ENCODE measurements at regions not wholly inside any gene's neighbourhood (a gene's known extent, or its start where the extent isn't known, plus 50 kb on each side); places are given as distances from the start of the nearest gene placed in this dataset.
A peak's percentile ranks its signal among the peaks of the same experiment; 100 is the strongest.

- no peaks in the 10 kb centered on the region for H3K9me3 ChIP-seq (ENCODE audit: control insufficient read depth in 1 of 2, low read length in 2 of 2)
- H3K27me3 ChIP-seq (ENCODE audit: control insufficient read depth in 1 of 2, insufficient read depth in 2 of 2, low read length in 2 of 2), result no peaks in the 10 kb centered on the region
- H3K9ac ChIP-seq (ENCODE audit: low read depth in 1 of 2, low read length in 2 of 2), result no peak overlapping the region
- no peaks in the 10 kb centered on the region for H3K36me3 ChIP-seq (ENCODE audit: control insufficient read depth in 1 of 2, insufficient read depth in 2 of 2, low read length in 2 of 2)
- H3K4me3 ChIP-seq (ENCODE audit: low read depth in 1 of 2, low read length in 2 of 2), result no peak overlapping the region
- H3K4me1 ChIP-seq (ENCODE audit: control insufficient read depth in 1 of 2, insufficient read depth in 2 of 2, low read length in 2 of 2), result peaks cover 7 to 9% of the 10 kb centered on the region in 2 donors
- H3K27ac ChIP-seq (ENCODE audit: low read depth, low read length), result no peak overlapping the region
Observed at GRCh38 chr1:39098546-39099250, 72.5 kb downstream of the NDUFS5 start.

- Histone ChIP-seq H3K9ac (ENCODE audit: low read depth in 1 of 2, low read length in 2 of 2) (no peak overlapping the region), H3K9me3 (ENCODE audit: control insufficient read depth in 1 of 2, low read length in 2 of 2) (no peaks in the 10 kb centered on the region), H3K27me3 (ENCODE audit: control insufficient read depth in 1 of 2, insufficient read depth in 2 of 2, low read length in 2 of 2) (no peaks in the 10 kb centered on the region), H3K27ac (ENCODE audit: low read depth, low read length) (no peak overlapping the region), H3K4me1 (ENCODE audit: control insufficient read depth in 1 of 2, insufficient read depth in 2 of 2, low read length in 2 of 2) (peaks cover 27 to 35% of the 10 kb centered on the region in 2 donors), H3K4me3 (ENCODE audit: low read depth in 1 of 2, low read length in 2 of 2) (no peak overlapping the region), H3K36me3 (ENCODE audit: control insufficient read depth in 1 of 2, insufficient read depth in 2 of 2, low read length in 2 of 2) (no peaks in the 10 kb centered on the region)
Observed at GRCh38 chr1:39102537-39103327, 76.6 kb downstream of the NDUFS5 start.

DNA sequence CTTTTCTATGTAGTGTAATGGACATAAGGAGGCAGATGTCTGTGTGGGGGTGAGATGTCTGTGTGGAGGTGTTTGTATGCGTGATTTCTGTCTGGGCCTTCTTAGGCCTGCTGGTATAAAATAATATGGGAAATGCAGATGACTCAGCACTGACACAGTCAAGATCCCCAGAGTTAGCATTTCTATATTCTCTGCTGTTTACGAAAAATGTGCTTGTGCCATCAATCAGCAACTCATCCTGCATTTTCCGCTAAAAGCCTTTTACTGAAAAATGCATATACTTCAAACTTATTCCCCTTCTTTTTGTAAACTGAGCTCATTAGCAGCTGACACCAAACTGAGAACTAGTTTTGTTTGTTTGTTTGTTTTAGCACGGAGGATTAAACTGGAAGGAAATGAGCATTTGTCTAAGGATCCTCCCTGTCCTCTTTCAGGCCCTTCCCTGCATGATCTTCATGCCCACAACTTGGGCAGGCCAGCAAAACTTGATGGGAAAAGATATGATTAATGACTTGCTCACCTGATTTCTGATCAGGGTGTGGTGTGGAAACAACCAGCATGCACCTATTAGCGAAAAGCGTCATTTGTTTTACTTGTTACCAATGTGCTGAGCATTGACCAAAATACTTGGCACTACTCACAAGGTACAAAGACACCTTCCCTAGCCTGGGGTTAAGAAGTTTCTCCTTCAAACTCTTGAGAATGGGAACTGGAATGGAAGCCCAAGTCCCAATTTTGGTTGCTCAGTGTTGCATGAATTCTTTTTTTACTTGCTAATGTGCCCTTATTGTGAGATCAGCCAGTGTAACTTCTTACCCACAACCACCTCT, 77.4 kb downstream of the NDUFS5 start:
- Histone ChIP-seq H3K9ac (ENCODE audit: low read depth in 1 of 2, low read length in 2 of 2) (no peak overlapping the region), H3K4me1 (ENCODE audit: control insufficient read depth in 1 of 2, insufficient read depth in 2 of 2, low read length in 2 of 2) (peaks cover 32 to 35% of the 10 kb centered on the region in 2 donors), H3K9me3 (ENCODE audit: control insufficient read depth in 1 of 2, low read length in 2 of 2) (no peaks in the 10 kb centered on the region), H3K4me3 (ENCODE audit: low read depth in 1 of 2, low read length in 2 of 2) (no peak overlapping the region), H3K36me3 (ENCODE audit: control insufficient read depth in 1 of 2, insufficient read depth in 2 of 2, low read length in 2 of 2) (no peaks in the 10 kb centered on the region), H3K27me3 (ENCODE audit: control insufficient read depth in 1 of 2, insufficient read depth in 2 of 2, low read length in 2 of 2) (no peaks in the 10 kb centered on the region), H3K27ac (ENCODE audit: low read depth, low read length) (no peak overlapping the region)

DNA sequence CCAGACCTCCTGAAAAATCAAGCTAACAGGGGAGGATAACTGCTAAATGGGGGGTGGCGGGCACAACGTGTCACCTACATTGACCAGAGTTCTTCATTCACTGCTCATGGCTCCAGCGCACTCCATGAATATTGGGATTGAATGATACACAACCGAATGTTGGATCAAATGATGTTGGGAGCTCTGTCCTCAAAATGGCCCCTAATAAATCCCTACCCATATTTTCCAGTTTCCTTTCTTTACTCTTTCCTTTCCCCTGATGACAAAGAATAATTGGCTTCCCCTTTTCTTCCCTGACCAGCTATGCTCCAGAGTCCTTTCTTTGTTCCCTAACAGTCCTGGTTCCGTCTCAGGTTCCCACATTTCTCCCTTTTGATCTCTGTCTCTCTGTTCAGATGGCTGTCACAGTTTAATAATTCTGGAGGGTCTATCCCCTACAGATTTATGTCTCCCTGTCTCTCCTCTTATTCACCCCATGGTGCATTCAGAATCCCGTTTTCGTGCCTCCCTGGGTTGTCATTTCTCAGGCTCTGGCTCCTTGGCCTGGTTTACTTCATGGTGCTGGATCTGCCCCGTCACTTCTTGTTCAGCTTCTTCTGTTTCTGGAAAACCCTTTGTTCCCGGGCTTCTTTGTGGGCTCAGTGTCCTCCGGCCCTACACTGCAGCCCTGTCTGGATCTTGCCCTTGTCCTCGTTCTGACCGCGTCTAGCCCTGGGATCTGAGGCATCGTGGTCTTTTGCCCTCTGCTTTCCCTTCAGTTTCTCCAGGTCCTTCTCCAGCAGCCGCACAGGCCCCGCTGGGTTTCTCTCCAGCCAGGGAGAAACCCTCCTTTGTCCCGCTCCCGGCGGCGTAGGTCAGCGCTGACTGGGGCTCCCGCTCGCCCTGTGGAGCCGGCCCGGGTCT, 78.3 kb downstream of the NDUFS5 start:
- Histone ChIP-seq H3K4me3 (ENCODE audit: low read depth in 1 of 2, low read length in 2 of 2) (peak overlapping the region; percentile 55 to 61), H3K9me3 (ENCODE audit: control insufficient read depth in 1 of 2, low read length in 2 of 2) (no peaks in the 10 kb centered on the region), H3K27ac (ENCODE audit: low read depth, low read length) (peak overlapping the region; percentile 87), H3K27me3 (ENCODE audit: control insufficient read depth in 1 of 2, insufficient read depth in 2 of 2, low read length in 2 of 2) (no peaks in the 10 kb centered on the region), H3K9ac (ENCODE audit: low read depth in 1 of 2, low read length in 2 of 2) (peak overlapping the region; percentile 43 to 70), H3K4me1 (ENCODE audit: control insufficient read depth in 1 of 2, insufficient read depth in 2 of 2, low read length in 2 of 2) (peaks cover 32 to 35% of the 10 kb centered on the region in 2 donors), H3K36me3 (ENCODE audit: control insufficient read depth in 1 of 2, insufficient read depth in 2 of 2, low read length in 2 of 2) (no peaks in the 10 kb centered on the region)

GRCh38 chr1:39105061-39105840, 79.1 kb downstream of the NDUFS5 start:
- peak overlapping the region; percentile 84 to 86 for H3K4me3 ChIP-seq (ENCODE audit: low read depth in 1 of 2, low read length in 2 of 2)
- H3K9ac ChIP-seq (ENCODE audit: low read depth in 1 of 2, low read length in 2 of 2), result peak overlapping the region; percentile 76 to 82
- peak overlapping the region; percentile 87 for H3K27ac ChIP-seq (ENCODE audit: low read depth, low read length)
- H3K4me1 ChIP-seq (ENCODE audit: control insufficient read depth in 1 of 2, insufficient read depth in 2 of 2, low read length in 2 of 2), result peaks cover 32 to 35% of the 10 kb centered on the region in 2 donors
- no peaks in the 10 kb centered on the region for H3K9me3 ChIP-seq (ENCODE audit: control insufficient read depth in 1 of 2, low read length in 2 of 2)
- H3K36me3 ChIP-seq (ENCODE audit: control insufficient read depth in 1 of 2, insufficient read depth in 2 of 2, low read length in 2 of 2), result no peaks in the 10 kb centered on the region
- H3K27me3 ChIP-seq (ENCODE audit: control insufficient read depth in 1 of 2, insufficient read depth in 2 of 2, low read length in 2 of 2), result no peaks in the 10 kb centered on the region

DNA sequence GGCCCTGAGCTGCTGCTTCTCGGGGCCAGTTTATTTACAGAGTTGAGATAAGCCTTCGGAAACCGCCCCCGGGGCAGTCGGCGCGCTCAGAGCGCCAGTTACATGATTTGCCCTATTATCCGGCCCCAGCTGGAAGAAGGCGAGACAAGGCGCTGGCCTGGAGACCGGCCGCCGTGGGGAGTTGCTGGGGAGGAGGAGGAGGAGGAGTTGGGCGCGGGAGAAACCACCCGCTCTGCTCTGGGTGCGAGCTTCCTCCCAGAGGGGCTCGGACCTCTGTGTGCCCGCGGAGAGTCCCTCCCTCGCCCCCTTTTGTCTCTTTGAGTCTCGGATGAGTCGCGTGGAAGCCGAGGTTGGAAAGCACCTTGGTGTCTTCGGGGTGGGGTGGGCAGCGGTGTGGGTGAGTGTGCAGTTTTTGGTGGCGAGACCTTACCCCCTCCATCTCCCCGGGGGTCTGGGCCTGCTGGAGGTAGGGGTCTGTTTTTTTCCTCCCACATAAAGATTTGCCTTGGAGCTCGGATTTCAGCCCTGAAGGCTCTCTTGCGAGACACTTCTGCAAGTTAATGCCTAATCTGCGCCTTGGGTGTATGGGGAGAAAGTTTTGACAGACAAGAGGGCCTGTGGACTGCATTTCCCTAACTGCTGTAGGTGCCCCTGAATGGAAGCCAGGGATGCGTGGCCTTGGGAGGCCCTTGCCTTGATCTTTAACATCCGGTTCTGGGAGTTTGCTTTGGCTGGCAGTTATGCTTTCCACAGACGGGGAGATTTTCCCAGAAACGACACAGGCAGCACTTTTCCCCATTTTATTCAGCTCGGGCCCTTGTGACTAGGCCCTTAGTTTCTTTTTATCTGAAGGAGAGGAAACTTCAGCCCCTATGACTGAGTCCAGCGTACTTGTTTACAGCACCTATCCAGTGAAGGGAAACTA, 80.0 kb downstream of the NDUFS5 start:
- Histone ChIP-seq H3K27me3 (ENCODE audit: control insufficient read depth in 1 of 2, insufficient read depth in 2 of 2, low read length in 2 of 2) (no peaks in the 10 kb centered on the region), H3K4me3 (ENCODE audit: low read depth in 1 of 2, low read length in 2 of 2) (peak overlapping the region; percentile 84 to 86), H3K27ac (ENCODE audit: low read depth, low read length) (peak overlapping the region; percentile 87), H3K36me3 (ENCODE audit: control insufficient read depth in 1 of 2, insufficient read depth in 2 of 2, low read length in 2 of 2) (no peaks in the 10 kb centered on the region), H3K4me1 (ENCODE audit: control insufficient read depth in 1 of 2, insufficient read depth in 2 of 2, low read length in 2 of 2) (peaks cover 39% of the 10 kb centered on the region in 2 donors), H3K9ac (ENCODE audit: low read depth in 1 of 2, low read length in 2 of 2) (peak overlapping the region; percentile 76 to 82), H3K9me3 (ENCODE audit: control insufficient read depth in 1 of 2, low read length in 2 of 2) (no peaks in the 10 kb centered on the region)

DNA sequence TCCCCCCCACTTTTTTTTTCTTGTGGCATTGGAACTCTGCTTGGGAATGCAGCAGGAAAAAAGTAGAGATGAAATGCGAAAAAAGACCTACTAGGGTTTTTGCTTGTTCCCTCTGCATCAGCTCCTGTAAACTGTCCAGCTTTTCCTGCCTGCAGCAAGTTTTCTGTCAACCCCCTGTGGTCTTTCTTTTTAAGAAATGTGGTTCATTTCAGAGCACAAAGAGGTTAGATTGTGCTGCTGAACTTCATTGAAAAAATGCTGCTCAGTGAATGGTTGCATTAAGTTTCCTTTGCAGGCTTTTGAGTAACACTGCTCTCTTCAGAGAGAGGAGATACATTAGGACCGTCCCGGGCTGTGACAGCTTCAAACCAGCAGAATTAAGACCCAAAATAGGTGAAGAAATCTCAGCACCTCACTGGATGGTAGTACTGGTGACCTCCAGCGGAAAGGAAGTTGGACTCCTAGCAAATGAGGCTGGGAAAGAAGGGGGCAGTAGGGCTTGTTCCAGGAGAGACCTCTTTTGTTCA, 80.7 kb downstream of the NDUFS5 start:
- H3K4me3 ChIP-seq (ENCODE audit: low read depth in 1 of 2, low read length in 2 of 2), result peak overlapping the region; percentile 84 to 86
- H3K4me1 ChIP-seq (ENCODE audit: control insufficient read depth in 1 of 2, insufficient read depth in 2 of 2, low read length in 2 of 2), result peaks cover 39% of the 10 kb centered on the region in 2 donors
- H3K36me3 ChIP-seq (ENCODE audit: control insufficient read depth in 1 of 2, insufficient read depth in 2 of 2, low read length in 2 of 2), result no peaks in the 10 kb centered on the region
- H3K27me3 ChIP-seq (ENCODE audit: control insufficient read depth in 1 of 2, insufficient read depth in 2 of 2, low read length in 2 of 2), result no peaks in the 10 kb centered on the region
- no peaks in the 10 kb centered on the region for H3K9me3 ChIP-seq (ENCODE audit: control insufficient read depth in 1 of 2, low read length in 2 of 2)
- peak overlapping the region; percentile 87 for H3K27ac ChIP-seq (ENCODE audit: low read depth, low read length)
- peak overlapping the region; percentile 21 to 82 for H3K9ac ChIP-seq (ENCODE audit: low read depth in 1 of 2, low read length in 2 of 2)

All from duodenal mucosa (tissue), 2 donors.